Lung microvascular endothelial cell (primary cell): ENCODE measurements at regions not wholly inside any gene's neighbourhood (a gene's known extent, or its start where the extent isn't known, plus 50 kb on each side); places are given as distances from the start of the nearest gene placed in this dataset.

Experiments used
- DNase-seq, 2 donors: peaks; one replicate each; pipeline versions ENCODE4 v3.0.0 to v3.0.0-alpha.2; 2010; ENCODE audit warnings: low read depth in 2 of 2

- no peak for DNase-seq
These were observed 132.7 kb upstream of the ONECUT1 start for GRCh38 chr15:52922871-52923270.

- no peak for DNase-seq
These were observed 122.0 kb upstream of the ONECUT1 start for GRCh38 chr15:52912172-52912571.

GRCh38 chr15:52893338-52893737 lies 103.2 kb upstream of the ONECUT1 start:
- no peak for DNase-seq

GRCh38 chr15:52879904-52880303 lies 89.8 kb upstream of the ONECUT1 start:
- DNase-seq: no peak

GRCh38 chr15:52879145-52879544 lies 89.0 kb upstream of the ONECUT1 start:
- DNase-seq: no peak

- DNase-seq: no peak
These were observed 87.0 kb upstream of the ONECUT1 start for GRCh38 chr15:52876991-52877663.

- no peak for DNase-seq
These were observed 82.1 kb upstream of the ONECUT1 start for GRCh38 chr15:52872036-52872818.

- DNase-seq: no peak
These were observed 79.9 kb upstream of the ONECUT1 start for GRCh38 chr15:52870015-52870414.

- DNase-seq: no peak
These were observed 76.6 kb upstream of the ONECUT1 start for GRCh38 chr15:52866698-52867097.

GRCh38 chr15:52862677-52863076 lies 72.5 kb upstream of the ONECUT1 start:
- no peak for DNase-seq

GRCh38 chr15:52858782-52859176 lies 68.6 kb upstream of the ONECUT1 start:
- DNase-seq: no peak

GRCh38 chr15:52857937-52858781 lies 68.0 kb upstream of the ONECUT1 start:
- no peak for DNase-seq

GRCh38 chr15:52857471-52857870 lies 67.3 kb upstream of the ONECUT1 start:
- DNase-seq: no peak

- DNase-seq: no peak
These were observed 66.2 kb upstream of the ONECUT1 start for GRCh38 chr15:52856286-52856685.

- no peak for DNase-seq
These were observed 65.0 kb upstream of the ONECUT1 start for GRCh38 chr15:52855157-52855556.

GRCh38 chr15:52844823-52845222 lies 54.7 kb upstream of the ONECUT1 start:
- DNase-seq: no peak
